Fibroblast of pulmonary artery (primary cell): ENCODE measurements at regions not wholly inside any gene's neighbourhood (a gene's known extent, or its start where the extent isn't known, plus 50 kb on each side); places are given as distances from the start of the nearest gene placed in this dataset.
"Not testable (repeated sequence)": the region's sequence is repeated elsewhere in the genome, so short reads cannot be mapped to it uniquely, and the experiment has no call there.

Experiments used
- DNase-seq: peaks from one replicate; pipeline ENCODE4 v3.0.0-alpha.2; 2010; ENCODE audit warnings: low read depth
- H3K4me3 ChIP-seq: replicated peaks from 2 replicates; pipeline ENCODE4 v1.5.1; 2011; ENCODE audit warnings: low read depth, mild to moderate bottlenecking, control low read depth, low read length, moderate library complexity
- CTCF ChIP-seq: IDR thresholded peaks from 2 replicates; pipeline ENCODE4 v1.5.1; 2011; ENCODE audit warnings: mild to moderate bottlenecking, control low read depth, low read length, inconsistent platforms; ENCODE audit errors: missing control alignments

GRCh38 chr4:188328966-188329365 lies 189.7 kb downstream of the TRIML1 start:
- no peak overlapping the region for H3K4me3 ChIP-seq
- no peak for TF ChIP-seq CTCF

GRCh38 chr4:188329521-188329920 lies 190.3 kb downstream of the TRIML1 start:
- no peak overlapping the region for H3K4me3 ChIP-seq
- no peak for TF ChIP-seq CTCF
- DNase-seq: no peak

More at GRCh38 chr4:188328966-188329365, 189.7 kb downstream of the TRIML1 start:
- no peak for DNase-seq

- no peak for TF ChIP-seq CTCF
- no peak for DNase-seq
- H3K4me3 ChIP-seq: no peak overlapping the region
These were observed 193.0 kb downstream of the TRIML1 start for GRCh38 chr4:188332265-188332664.

- no peak for TF ChIP-seq CTCF
- H3K4me3 ChIP-seq: no peak overlapping the region
- DNase-seq: no peak
These were observed 197.7 kb downstream of the TRIML1 start for GRCh38 chr4:188336891-188337290.

- TF ChIP-seq CTCF: no peak
- no peak overlapping the region for H3K4me3 ChIP-seq
- DNase-seq: no peak
These were observed 202.2 kb downstream of the TRIML1 start for GRCh38 chr4:188341428-188341827.

- DNase-seq: no peak
- no peak for TF ChIP-seq CTCF
- no peak overlapping the region for H3K4me3 ChIP-seq
These were observed 207.0 kb downstream of the TRIML1 start for GRCh38 chr4:188346171-188346809.

GRCh38 chr4:188347339-188347738 lies 208.1 kb downstream of the TRIML1 start:
- TF ChIP-seq CTCF: no peak
- no peak for DNase-seq

GRCh38 chr4:188349569-188349968 lies 210.3 kb downstream of the TRIML1 start:
- not testable (repeated sequence) for DNase-seq, H3K4me3 ChIP-seq

More at GRCh38 chr4:188347339-188347738, 208.1 kb downstream of the TRIML1 start:
- no peak overlapping the region for H3K4me3 ChIP-seq
